GM12891 (cell line): ENCODE measurements at regions not wholly inside any gene's neighbourhood (a gene's known extent, or its start where the extent isn't known, plus 50 kb on each side); places are given as distances from the start of the nearest gene placed in this dataset.

Source experiments
- DNase-seq: peaks from one replicate; pipeline ENCODE4 v3.0.0; 2011; ENCODE audit warnings: low spot score; ENCODE audit not compliant: insufficient read length
- FAIRE-seq: peaks from 2 replicates; lab custom pipeline; 2011; peaks lifted over from hg19 to GRCh38; lab: Jason Lieb, UNC
- PAX5 ChIP-seq: IDR thresholded peaks from 2 replicates; pipeline ENCODE4 v1.6.1; 2011; ENCODE audit warnings: low read length, moderate library complexity, mild to moderate bottlenecking; ENCODE audit not compliant: insufficient read depth, severe bottlenecking
- POLR2A ChIP-seq: IDR thresholded peaks from 2 replicates; pipeline ENCODE4 v1.6.1; 2011; ENCODE audit warnings: low read depth, low read length, control low read depth
- POLR2AphosphoS5 ChIP-seq: IDR thresholded peaks from 2 replicates; pipeline ENCODE4 v1.6.1; 2011; ENCODE audit warnings: low read depth, low read length, control low read depth
- POU2F2 ChIP-seq: IDR thresholded peaks from 2 replicates; pipeline ENCODE4 v1.6.1; 2011; ENCODE audit warnings: low read depth, mild to moderate bottlenecking, control low read depth, low read length, moderate library complexity
- SPI1 ChIP-seq: IDR thresholded peaks from 2 replicates; pipeline ENCODE4 v1.6.1; 2011; ENCODE audit warnings: low read depth, low read length, control low read depth
- TAF1 ChIP-seq: IDR thresholded peaks from 2 replicates; pipeline ENCODE4 v1.6.1; 2011; ENCODE audit warnings: low read depth, low read length, control low read depth

DNA sequence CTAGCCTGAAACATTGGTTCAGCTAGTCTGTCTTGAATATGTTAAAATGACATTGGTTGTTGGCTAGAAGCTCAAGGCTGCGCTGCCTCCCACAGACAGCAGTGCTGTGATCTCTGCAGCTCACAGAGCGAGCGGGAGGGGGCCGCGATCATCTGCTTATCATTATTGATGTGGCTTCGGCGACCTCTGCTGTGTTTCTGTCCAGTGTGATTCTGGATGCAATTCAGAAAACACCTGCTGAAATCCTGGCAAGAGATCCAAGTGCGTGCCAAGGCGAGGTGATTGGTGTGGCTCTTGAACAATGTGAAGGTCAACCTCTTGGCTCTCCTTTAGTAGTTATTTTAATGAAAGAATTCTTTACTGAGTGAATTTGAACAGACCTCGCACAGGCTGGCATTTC lies 142.3 kb upstream of the SASH1 start:
- DNase-seq (no peak), FAIRE-seq (no peak)
- no peak for TF ChIP-seq TAF1
- TF ChIP-seq POU2F2, result no peak
- no peak for TF ChIP-seq POLR2A
- TF ChIP-seq SPI1, result no peak
- TF ChIP-seq PAX5, result no peak
- no peak for TF ChIP-seq POLR2AphosphoS5

DNA sequence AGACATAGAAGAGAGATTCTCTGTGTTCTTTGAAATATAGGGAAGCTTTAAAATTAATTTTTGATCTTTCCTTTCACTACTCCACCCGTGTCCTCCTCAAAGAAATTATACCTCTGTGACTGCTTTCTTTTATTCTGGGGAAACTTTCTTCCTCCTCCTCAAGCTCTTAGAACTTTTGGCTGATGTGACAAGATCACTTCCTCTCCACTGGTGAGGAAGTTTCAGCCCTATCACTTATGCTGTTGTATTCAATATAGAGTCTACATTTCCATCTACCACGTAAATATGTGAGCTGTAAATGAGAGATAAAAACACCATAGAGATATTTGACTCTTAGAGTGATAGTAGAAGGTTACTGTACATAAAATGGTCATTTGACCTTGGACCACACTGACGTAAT lies 141.9 kb upstream of the SASH1 start:
- FAIRE-seq, result no peak
- no peak for DNase-seq
- TF ChIP-seq TAF1, result no peak
- TF ChIP-seq SPI1, result no peak
- no peak for TF ChIP-seq POU2F2
- no peak for TF ChIP-seq POLR2A
- no peak for TF ChIP-seq POLR2AphosphoS5
- no peak for TF ChIP-seq PAX5

- FAIRE-seq (no peak), DNase-seq (no peak)
- TF ChIP-seq POU2F2, result no peak
- TF ChIP-seq PAX5, result no peak
- TF ChIP-seq POLR2AphosphoS5, result no peak
These were observed 139.2 kb upstream of the SASH1 start for GRCh38 chr6:148203281-148203925.

GRCh38 chr6:148203970-148204369 lies 138.7 kb upstream of the SASH1 start:
- no peak for TF ChIP-seq POLR2A
- peak; percentile 80; the same call in 1 of the 2 replicates for TF ChIP-seq POU2F2
- TF ChIP-seq PAX5, result no peak
- TF ChIP-seq POLR2AphosphoS5, result no peak
- TF ChIP-seq SPI1, result peak; percentile 37; the same call in 1 of the 2 replicates
- TF ChIP-seq TAF1, result no peak
- FAIRE-seq (no peak), DNase-seq (peak; percentile 9)

GRCh38 chr6:148208298-148208697 lies 134.3 kb upstream of the SASH1 start:
- TF ChIP-seq POLR2A (no peak), PAX5 (no peak), POLR2AphosphoS5 (no peak), POU2F2 (no peak), TAF1 (no peak), SPI1 (no peak)
- FAIRE-seq (no peak), DNase-seq (no peak)

DNA sequence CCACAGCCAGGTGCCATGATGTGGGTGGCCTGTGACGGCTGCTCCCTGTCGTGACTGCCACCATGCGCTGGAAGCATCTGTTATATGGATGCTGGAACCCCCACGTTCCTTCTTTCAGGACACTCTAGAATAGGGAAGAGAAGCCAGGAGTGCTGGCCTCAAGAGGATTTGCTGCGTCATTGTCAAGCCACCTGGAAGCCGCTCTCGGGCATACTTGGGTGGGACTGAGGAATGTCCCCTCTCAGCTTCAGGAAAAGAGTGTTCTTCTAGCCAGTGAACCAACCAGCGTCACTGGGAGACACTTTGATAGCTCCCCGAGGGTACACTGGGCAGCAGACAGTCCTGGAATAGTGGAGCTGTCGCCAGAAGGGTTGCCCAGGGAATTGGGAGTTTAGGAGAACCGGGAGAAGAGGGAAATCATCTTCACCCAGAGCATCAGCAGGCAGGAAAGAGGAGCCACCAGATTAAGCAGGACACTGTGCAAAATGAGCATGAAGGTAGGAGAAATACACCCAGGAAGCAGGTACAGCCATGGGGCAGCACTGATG lies 130.8 kb upstream of the SASH1 start:
- no peak for TF ChIP-seq POLR2A
- no peak for TF ChIP-seq POU2F2
- TF ChIP-seq SPI1, result no peak
- TF ChIP-seq POLR2AphosphoS5, result no peak
- no peak for TF ChIP-seq TAF1
- no peak for TF ChIP-seq PAX5
- FAIRE-seq (no peak), DNase-seq (no peak)

- no peak for DNase-seq
- no peak for FAIRE-seq
- TF ChIP-seq TAF1 (no peak), POU2F2 (no peak), POLR2AphosphoS5 (no peak), SPI1 (no peak), POLR2A (no peak), PAX5 (no peak)
These were observed 130.3 kb upstream of the SASH1 start for GRCh38 chr6:148212366-148212765.

DNA sequence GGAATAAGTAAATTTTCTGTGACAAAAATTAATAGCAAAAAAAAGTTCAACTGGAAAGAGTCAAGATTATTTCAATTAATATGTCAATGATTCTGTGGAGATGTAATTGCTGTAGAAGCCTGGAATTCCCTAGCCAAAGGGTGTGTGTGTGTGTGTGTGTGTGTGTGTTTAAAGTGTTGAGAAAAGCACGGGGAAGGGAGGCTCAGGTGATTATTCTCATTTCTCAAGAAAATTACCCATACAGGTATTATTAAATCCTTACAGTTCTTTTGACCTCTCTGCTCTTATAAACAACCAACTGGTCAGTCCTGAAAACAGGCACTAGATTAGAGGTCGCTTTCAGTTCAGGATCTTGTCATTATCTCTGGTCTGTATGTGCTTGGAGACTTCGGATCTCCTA lies 129.3 kb upstream of the SASH1 start:
- DNase-seq (no peak), FAIRE-seq (no peak)
- TF ChIP-seq SPI1 (no peak), POU2F2 (no peak), TAF1 (no peak), POLR2A (no peak), PAX5 (no peak), POLR2AphosphoS5 (no peak)

DNA sequence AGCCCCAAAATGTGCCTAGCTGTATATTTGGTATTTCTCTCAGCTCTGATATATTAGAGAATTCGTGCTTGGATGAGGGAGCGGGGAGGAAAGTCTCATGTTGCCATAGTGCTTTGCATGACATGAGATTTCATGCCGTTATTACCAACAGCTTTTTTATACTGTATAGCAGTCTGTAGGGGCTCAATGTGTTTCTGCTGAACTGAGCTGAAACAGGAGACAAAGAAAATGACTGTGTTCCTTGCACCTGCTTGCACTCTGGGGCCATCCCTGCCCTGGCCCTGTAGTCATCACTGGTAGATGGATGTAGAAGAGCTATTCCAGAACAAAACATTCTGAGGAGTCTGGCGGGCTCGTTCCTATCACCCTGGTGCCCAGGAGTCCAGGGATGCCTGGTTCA lies 128.0 kb upstream of the SASH1 start:
- DNase-seq (no peak), FAIRE-seq (no peak)
- no peak for TF ChIP-seq POLR2A

DNA sequence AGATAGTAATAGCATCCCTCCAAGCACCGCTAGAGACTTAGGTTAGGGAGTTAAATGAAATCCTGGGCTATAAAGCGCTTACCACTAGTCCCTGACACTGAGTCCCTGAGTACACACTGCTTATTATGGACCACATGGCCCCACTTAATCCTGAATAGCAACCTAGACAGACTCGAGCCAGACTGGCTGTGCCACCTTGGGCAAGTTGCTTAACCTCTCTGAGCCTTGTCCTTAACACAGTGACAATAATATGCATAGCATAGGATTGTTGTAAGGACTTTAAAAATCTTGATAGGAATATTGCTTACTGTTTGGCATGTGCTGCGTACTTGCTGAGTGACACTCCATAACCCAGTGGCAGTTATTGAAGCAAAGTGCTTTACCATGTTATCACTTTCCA lies 125.6 kb upstream of the SASH1 start:
- FAIRE-seq, result no peak
- TF ChIP-seq POLR2A, result no peak
- no peak for TF ChIP-seq POLR2AphosphoS5
- TF ChIP-seq TAF1, result no peak
- TF ChIP-seq POU2F2, result no peak
- no peak for TF ChIP-seq PAX5
- TF ChIP-seq SPI1, result no peak

More for the DNA sequence above, 125.6 kb upstream of the SASH1 start:
- DNase-seq, result no peak
